ENCODE measurements at regions not wholly inside any gene's neighbourhood (a gene's known extent, or its start where the extent isn't known, plus 50 kb on each side); places are given as distances from the start of the nearest gene placed in this dataset.

DNA sequence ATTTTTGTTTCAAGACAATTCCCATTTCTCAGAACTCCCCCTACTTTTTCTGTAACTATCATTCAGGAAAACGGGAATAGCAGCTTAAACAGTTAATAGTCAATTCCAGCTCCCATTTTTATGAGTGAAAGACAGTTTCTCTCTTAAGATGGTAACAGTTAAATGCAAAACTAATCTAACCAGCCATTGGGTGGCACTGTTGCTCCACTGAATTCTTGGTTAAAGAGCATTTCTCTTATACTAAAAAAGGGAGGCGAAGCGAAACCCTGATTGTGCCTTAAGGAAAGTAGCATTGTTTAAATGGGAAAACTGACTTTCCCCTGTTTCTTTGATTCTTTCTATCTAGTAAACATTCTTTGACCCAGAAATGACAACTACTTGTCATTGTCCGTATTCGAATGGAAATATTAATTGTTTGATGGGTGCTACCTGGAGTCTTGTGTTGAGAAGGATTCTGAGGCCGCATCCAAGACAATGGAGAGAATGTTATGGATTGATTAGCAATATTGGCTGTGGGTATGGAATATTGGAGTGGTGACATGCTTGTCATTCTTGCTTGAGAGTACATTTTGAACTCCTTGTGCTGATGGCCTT is 507.8 kb downstream of the MAT2B start:
- Mint-ChIP-seq H3K36me3 (ENCODE audit: low read depth) (no peaks in the 10 kb centered on the region), H3K27ac (no peak overlapping the region), H3K4me3 (no peak overlapping the region), H3K4me1 (ENCODE audit: low read depth) (no peaks in the 10 kb centered on the region), H3K27me3 (no peaks in the 10 kb centered on the region), H3K9me3 (no peaks in the 10 kb centered on the region)
- intact Hi-C loops (cut with micrococcal nuclease) = loop anchor here (5.0 kb wide), 1 partner anchor 489 kb away; no protein-coding TSS in a partner anchor
- no peak for ATAC-seq
- CTCF ChIA-PET = interaction anchor here (0.7 to 2.0 kb wide), 9 partner anchors 8 to 1217 kb away, joined by 3 to 10 read pairs (median 3); no protein-coding TSS in a partner anchor
- DNase-seq = peak; percentile 57
- POLR2A ChIA-PET = no interaction called here
- TF ChIP-seq, protein P1, sequence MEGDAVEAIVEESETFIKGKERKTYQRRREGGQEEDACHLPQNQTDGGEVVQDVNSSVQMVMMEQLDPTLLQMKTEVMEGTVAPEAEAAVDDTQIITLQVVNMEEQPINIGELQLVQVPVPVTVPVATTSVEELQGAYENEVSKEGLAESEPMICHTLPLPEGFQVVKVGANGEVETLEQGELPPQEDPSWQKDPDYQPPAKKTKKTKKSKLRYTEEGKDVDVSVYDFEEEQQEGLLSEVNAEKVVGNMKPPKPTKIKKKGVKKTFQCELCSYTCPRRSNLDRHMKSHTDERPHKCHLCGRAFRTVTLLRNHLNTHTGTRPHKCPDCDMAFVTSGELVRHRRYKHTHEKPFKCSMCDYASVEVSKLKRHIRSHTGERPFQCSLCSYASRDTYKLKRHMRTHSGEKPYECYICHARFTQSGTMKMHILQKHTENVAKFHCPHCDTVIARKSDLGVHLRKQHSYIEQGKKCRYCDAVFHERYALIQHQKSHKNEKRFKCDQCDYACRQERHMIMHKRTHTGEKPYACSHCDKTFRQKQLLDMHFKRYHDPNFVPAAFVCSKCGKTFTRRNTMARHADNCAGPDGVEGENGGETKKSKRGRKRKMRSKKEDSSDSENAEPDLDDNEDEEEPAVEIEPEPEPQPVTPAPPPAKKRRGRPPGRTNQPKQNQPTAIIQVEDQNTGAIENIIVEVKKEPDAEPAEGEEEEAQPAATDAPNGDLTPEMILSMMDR (IDR thresholded peaks at IDR 0.05) = peak; percentile 57

- POLR2A ChIA-PET = no interaction called here
Measured at GRCh38 chr5:164020116-164020515, 514.7 kb downstream of the MAT2B start.

GRCh38 chr5:164027738-164028137 is 522.3 kb downstream of the MAT2B start:
- TF ChIP-seq, protein P1 (IDR thresholded peaks at IDR 0.05) = no peak
- no peaks in the 10 kb centered on the region for H3K27me3 Mint-ChIP-seq
- ATAC-seq (no peak), DNase-seq (no peak)
- no peak overlapping the region for H3K27ac Mint-ChIP-seq
- CTCF ChIA-PET = no interaction called here
- POLR2A ChIA-PET = no interaction called here
- no peak overlapping the region for H3K4me3 Mint-ChIP-seq
- no peaks in the 10 kb centered on the region for H3K36me3 Mint-ChIP-seq (ENCODE audit: low read depth)
- H3K4me1 Mint-ChIP-seq (ENCODE audit: low read depth) = no peaks in the 10 kb centered on the region
- no peaks in the 10 kb centered on the region for H3K9me3 Mint-ChIP-seq
- intact Hi-C loops (cut with micrococcal nuclease) = no loop called here

More at GRCh38 chr5:164020116-164020515, 514.7 kb downstream of the MAT2B start:
- H3K4me1 Mint-ChIP-seq (ENCODE audit: low read depth) = no peaks in the 10 kb centered on the region
- no peak overlapping the region for H3K27ac Mint-ChIP-seq
- CTCF ChIA-PET = no interaction called here
- ATAC-seq (no peak), DNase-seq (no peak)
- H3K9me3 Mint-ChIP-seq = no peaks in the 10 kb centered on the region
- H3K27me3 Mint-ChIP-seq = no peaks in the 10 kb centered on the region
- TF ChIP-seq, protein P1 (IDR thresholded peaks at IDR 0.05) = no peak
- no peaks in the 10 kb centered on the region for H3K36me3 Mint-ChIP-seq (ENCODE audit: low read depth)
- intact Hi-C loops (cut with micrococcal nuclease) = no loop called here
- H3K4me3 Mint-ChIP-seq = no peak overlapping the region

- H3K36me3 Mint-ChIP-seq (ENCODE audit: low read depth) = no peaks in the 10 kb centered on the region
- TF ChIP-seq, protein P1 (IDR thresholded peaks at IDR 0.05) = no peak
- ChIA-PET POLR2A (interaction anchor here (0.6 kb wide), 1 partner anchor 392 kb away, joined by 4 read pairs; no protein-coding TSS in a partner anchor), CTCF (no interaction called here)
- H3K27ac Mint-ChIP-seq = no peak overlapping the region
- ATAC-seq (no peak), DNase-seq (no peak)
- no peaks in the 10 kb centered on the region for H3K27me3 Mint-ChIP-seq
- no peak overlapping the region for H3K4me3 Mint-ChIP-seq
- peaks cover 3% of the 10 kb centered on the region for H3K9me3 Mint-ChIP-seq
- intact Hi-C loops (cut with micrococcal nuclease) = no loop called here
- H3K4me1 Mint-ChIP-seq (ENCODE audit: low read depth) = no peaks in the 10 kb centered on the region
Measured at GRCh38 chr5:164038128-164038783, 532.8 kb downstream of the MAT2B start.

DNA sequence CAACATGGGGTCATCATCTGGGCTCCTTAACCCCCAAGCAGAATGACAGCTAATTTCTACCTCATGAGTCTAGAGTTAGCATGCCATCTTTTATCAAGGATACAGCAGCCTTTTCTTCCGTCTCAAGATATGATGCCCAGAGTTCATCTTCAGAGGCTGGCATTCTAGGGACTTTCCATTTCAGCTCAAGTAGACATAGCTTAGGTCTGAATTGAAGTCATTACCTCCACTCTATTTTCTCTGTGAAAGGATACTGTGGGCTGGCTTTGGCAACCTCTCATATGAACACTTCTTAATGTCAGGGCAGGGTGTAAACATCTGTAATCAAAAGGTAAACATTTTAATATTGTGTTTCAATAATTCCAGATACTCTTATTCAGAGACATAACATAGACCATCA is 535.7 kb downstream of the MAT2B start:
- intact Hi-C loops (cut with micrococcal nuclease) = no loop called here
- no peaks in the 10 kb centered on the region for H3K36me3 Mint-ChIP-seq (ENCODE audit: low read depth)
- TF ChIP-seq, protein P1 (IDR thresholded peaks at IDR 0.05) = no peak
- H3K27ac Mint-ChIP-seq = no peak overlapping the region
- H3K27me3 Mint-ChIP-seq = no peaks in the 10 kb centered on the region
- no peaks in the 10 kb centered on the region for H3K4me1 Mint-ChIP-seq (ENCODE audit: low read depth)
- no peak overlapping the region for H3K4me3 Mint-ChIP-seq
- peaks cover 3% of the 10 kb centered on the region for H3K9me3 Mint-ChIP-seq
- DNase-seq (no peak), ATAC-seq (no peak)
- POLR2A ChIA-PET = no interaction called here
- CTCF ChIA-PET = no interaction called here

Measured in activated CD8-positive, alpha-beta T cell treated with anti-CD3 and anti-CD28 coated beads for 36 hours (primary cell).